ENCODE measurements at regions not wholly inside any gene's neighbourhood (a gene's known extent, or its start where the extent isn't known, plus 50 kb on each side); places are given as distances from the start of the nearest gene placed in this dataset.

DNA sequence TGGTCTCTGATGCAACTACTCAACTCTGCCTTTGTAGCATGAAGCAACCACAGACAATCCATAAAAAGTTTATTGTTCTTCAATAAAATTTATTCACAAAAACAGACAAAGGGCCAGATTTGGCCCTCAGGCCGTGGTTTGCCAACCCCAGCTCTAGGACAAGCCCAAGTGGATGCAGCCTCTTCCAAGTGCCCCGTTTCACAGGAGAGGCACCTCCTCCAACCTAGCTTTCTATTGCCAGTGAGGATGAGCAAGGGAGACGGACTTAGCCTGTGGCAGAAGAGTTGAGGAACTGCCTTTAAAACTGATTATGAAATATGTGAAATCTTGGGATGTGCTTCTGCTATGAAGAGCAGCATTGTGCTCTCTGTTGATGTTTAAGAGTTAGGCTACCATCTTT, 105.4 kb downstream of the PSMG1 start:
- no peaks in the 10 kb centered on the region for H3K36me3 ChIP-seq (ENCODE audit: control insufficient read depth in 4 of 4, insufficient read depth in 4 of 4, low read length in 4 of 4)
- no peak overlapping the region for H3K9ac ChIP-seq (ENCODE audit: insufficient read depth in 1 of 2, low read length in 2 of 2)
- H3K4me1 ChIP-seq (ENCODE audit: control insufficient read depth in 5 of 5, insufficient read depth in 5 of 5, low read length in 5 of 5): peaks cover 0 to 15% (median 6%) of the 10 kb centered on the region in 5 donors
- TF ChIP-seq, protein P1, sequence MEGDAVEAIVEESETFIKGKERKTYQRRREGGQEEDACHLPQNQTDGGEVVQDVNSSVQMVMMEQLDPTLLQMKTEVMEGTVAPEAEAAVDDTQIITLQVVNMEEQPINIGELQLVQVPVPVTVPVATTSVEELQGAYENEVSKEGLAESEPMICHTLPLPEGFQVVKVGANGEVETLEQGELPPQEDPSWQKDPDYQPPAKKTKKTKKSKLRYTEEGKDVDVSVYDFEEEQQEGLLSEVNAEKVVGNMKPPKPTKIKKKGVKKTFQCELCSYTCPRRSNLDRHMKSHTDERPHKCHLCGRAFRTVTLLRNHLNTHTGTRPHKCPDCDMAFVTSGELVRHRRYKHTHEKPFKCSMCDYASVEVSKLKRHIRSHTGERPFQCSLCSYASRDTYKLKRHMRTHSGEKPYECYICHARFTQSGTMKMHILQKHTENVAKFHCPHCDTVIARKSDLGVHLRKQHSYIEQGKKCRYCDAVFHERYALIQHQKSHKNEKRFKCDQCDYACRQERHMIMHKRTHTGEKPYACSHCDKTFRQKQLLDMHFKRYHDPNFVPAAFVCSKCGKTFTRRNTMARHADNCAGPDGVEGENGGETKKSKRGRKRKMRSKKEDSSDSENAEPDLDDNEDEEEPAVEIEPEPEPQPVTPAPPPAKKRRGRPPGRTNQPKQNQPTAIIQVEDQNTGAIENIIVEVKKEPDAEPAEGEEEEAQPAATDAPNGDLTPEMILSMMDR (IDR thresholded peaks at IDR 0.05; ENCODE audit: control extremely low read depth, extremely low read depth): no peak
- H3K4me3 ChIP-seq: no peak overlapping the region
- WGBS, 2 donors: 67 to 77% methylated on average over 3 of the region's 3 CpGs
- H3K27me3 ChIP-seq (ENCODE audit: control insufficient read depth in 3 of 3, insufficient read depth in 3 of 3, low read length in 2 of 3): no peaks in the 10 kb centered on the region
- DNase-seq (no peak), ATAC-seq (ENCODE audit: insufficient read depth, low FRiP score) (no peak)
- no peaks in the 10 kb centered on the region for H3K9me3 ChIP-seq (ENCODE audit: control insufficient read depth in 4 of 4, insufficient read depth in 3 of 4, low read length in 3 of 4)
- H3K27ac ChIP-seq (ENCODE audit: low read depth in 1 of 2, low read length in 1 of 2): no peak overlapping the region

DNA sequence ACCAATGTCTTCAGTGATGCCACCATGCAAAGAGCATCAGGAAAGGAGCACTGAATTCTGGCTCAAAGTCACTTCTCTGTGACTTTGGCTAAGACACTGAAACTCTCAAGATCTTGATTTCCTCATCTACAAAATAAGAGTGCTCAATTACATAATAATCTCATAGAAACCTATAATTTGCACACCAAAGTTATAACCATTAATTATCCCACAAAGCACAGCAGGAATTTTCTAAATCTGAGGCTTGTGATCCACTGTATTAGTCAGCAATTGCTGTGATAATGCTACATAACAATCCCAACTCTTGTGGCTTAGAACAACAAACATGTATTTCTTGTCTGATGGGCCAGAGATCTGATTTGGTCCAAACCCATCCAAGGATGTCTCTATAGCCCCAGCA, 108.7 kb downstream of the PSMG1 start:
- Histone ChIP-seq H3K9me3 (ENCODE audit: control insufficient read depth in 4 of 4, insufficient read depth in 3 of 4, low read length in 3 of 4) (no peaks in the 10 kb centered on the region), H3K9ac (ENCODE audit: insufficient read depth in 1 of 2, low read length in 2 of 2) (no peak overlapping the region), H3K36me3 (ENCODE audit: control insufficient read depth in 4 of 4, insufficient read depth in 4 of 4, low read length in 4 of 4) (no peaks in the 10 kb centered on the region), H3K4me3 (no peak overlapping the region), H3K4me1 (ENCODE audit: control insufficient read depth in 5 of 5, insufficient read depth in 5 of 5, low read length in 5 of 5) (peaks cover 0 to 29% (median 17%) of the 10 kb centered on the region in 5 donors), H3K27ac (ENCODE audit: low read depth in 1 of 2, low read length in 1 of 2) (no peak overlapping the region), H3K27me3 (ENCODE audit: control insufficient read depth in 3 of 3, insufficient read depth in 3 of 3, low read length in 2 of 3) (no peaks in the 10 kb centered on the region)
- TF ChIP-seq, protein P1 (IDR thresholded peaks at IDR 0.05; ENCODE audit: control extremely low read depth, extremely low read depth): no peak
- no peak for DNase-seq
- ATAC-seq (ENCODE audit: insufficient read depth, low FRiP score): no peak

DNA sequence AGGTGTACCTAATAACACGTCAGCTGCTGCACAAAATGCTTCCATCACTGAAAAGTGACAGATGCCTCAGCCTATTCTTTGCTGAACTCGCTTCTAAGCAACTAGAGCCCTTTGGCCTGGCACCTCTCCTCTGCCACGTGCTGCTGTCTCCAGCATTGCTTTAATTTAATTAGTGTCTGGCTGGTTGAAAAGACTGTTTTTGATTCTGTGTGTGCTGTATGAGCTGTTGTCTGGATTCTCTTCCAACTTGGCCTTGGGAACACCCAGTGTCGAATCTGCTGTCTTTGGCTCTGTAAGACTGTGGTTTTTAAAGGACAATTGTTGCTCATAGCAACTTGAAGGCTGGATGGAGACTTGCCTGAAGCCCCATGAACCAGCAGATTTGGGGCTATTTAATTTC, 109.5 kb downstream of the PSMG1 start:
- peaks cover 0 to 29% (median 17%) of the 10 kb centered on the region in 5 donors for H3K4me1 ChIP-seq (ENCODE audit: control insufficient read depth in 5 of 5, insufficient read depth in 5 of 5, low read length in 5 of 5)
- H3K27me3 ChIP-seq (ENCODE audit: control insufficient read depth in 3 of 3, insufficient read depth in 3 of 3, low read length in 2 of 3): no peaks in the 10 kb centered on the region
- no peak for ATAC-seq (ENCODE audit: insufficient read depth, low FRiP score)
- H3K27ac ChIP-seq (ENCODE audit: low read depth in 1 of 2, low read length in 1 of 2): no peak overlapping the region
- DNase-seq: peak in 2 of 3 donors; percentile 57 to 68
- H3K9me3 ChIP-seq (ENCODE audit: control insufficient read depth in 4 of 4, insufficient read depth in 3 of 4, low read length in 3 of 4): no peaks in the 10 kb centered on the region
- no peak overlapping the region for H3K4me3 ChIP-seq
- no peaks in the 10 kb centered on the region for H3K36me3 ChIP-seq (ENCODE audit: control insufficient read depth in 4 of 4, insufficient read depth in 4 of 4, low read length in 4 of 4)
- WGBS, 2 donors: 82 to 95% methylated on average over 4 of the region's 4 CpGs
- H3K9ac ChIP-seq (ENCODE audit: insufficient read depth in 1 of 2, low read length in 2 of 2): no peak overlapping the region
- TF ChIP-seq, protein P1 (IDR thresholded peaks at IDR 0.05; ENCODE audit: control extremely low read depth, extremely low read depth): no peak

DNA sequence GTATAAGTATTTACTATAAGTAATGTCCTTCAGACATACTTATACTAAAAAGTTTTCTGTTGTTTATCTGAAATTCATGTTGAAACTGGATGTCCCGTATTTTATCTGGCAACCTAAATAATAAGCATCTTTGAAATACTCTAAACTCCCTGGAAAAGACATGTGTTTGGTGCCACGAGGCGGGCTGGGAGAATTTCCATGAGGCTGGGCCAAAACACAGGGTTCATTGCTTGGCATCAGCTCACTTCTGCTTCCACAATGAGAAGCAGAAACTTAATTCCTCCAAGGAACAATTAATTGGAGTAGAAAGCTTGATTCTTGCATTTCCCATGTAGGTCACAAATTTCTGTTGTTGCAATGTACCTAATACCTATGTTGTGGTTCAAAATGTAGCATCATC, 110.2 kb downstream of the PSMG1 start:
- H3K36me3 ChIP-seq (ENCODE audit: control insufficient read depth in 4 of 4, insufficient read depth in 4 of 4, low read length in 4 of 4): no peaks in the 10 kb centered on the region
- H3K27me3 ChIP-seq (ENCODE audit: control insufficient read depth in 3 of 3, insufficient read depth in 3 of 3, low read length in 2 of 3): no peaks in the 10 kb centered on the region
- DNase-seq: peak in 2 of 3 donors; percentile 64 to 71
- no peak overlapping the region for H3K9ac ChIP-seq (ENCODE audit: insufficient read depth in 1 of 2, low read length in 2 of 2)
- no peak overlapping the region for H3K4me3 ChIP-seq
- H3K9me3 ChIP-seq (ENCODE audit: control insufficient read depth in 4 of 4, insufficient read depth in 3 of 4, low read length in 3 of 4): no peaks in the 10 kb centered on the region
- 57 to 76% methylated on average over 3 of the region's 3 CpGs for WGBS, 2 donors
- TF ChIP-seq, protein P1 (IDR thresholded peaks at IDR 0.05; ENCODE audit: control extremely low read depth, extremely low read depth): no peak
- no peak overlapping the region for H3K27ac ChIP-seq (ENCODE audit: low read depth in 1 of 2, low read length in 1 of 2)
- peaks cover 0 to 29% (median 18%) of the 10 kb centered on the region in 5 donors for H3K4me1 ChIP-seq (ENCODE audit: control insufficient read depth in 5 of 5, insufficient read depth in 5 of 5, low read length in 5 of 5)
- no peak for ATAC-seq (ENCODE audit: insufficient read depth, low FRiP score)

Measured in lung (tissue), 11 donors.